Sigmoid colon (tissue), 6 donors: ENCODE measurements at regions not wholly inside any gene's neighbourhood (a gene's known extent, or its start where the extent isn't known, plus 50 kb on each side); places are given as distances from the start of the nearest gene placed in this dataset.
"Not testable (repeated sequence)": the region's sequence is repeated elsewhere in the genome, so short reads cannot be mapped to it uniquely, and the experiment has no call there.

Source experiments
- DNase-seq: peaks from one replicate; pipeline ENCODE4 v3.0.0-alpha.2; 2019
- H3K27ac ChIP-seq, 4 donors: fragments of 200-600 bp; sonication (generic); one replicate each; pipeline ENCODE4 v1.5.1; 2016 to 2019; ENCODE audit warnings: mild to moderate bottlenecking in 1 of 4
- H3K27me3 ChIP-seq, 3 donors: fragments of 200-600 bp; sonication (generic); one replicate each; pipeline ENCODE4 v1.5.1; 2019; ENCODE audit warnings: mild to moderate bottlenecking in 1 of 3
- H3K36me3 ChIP-seq, 4 donors: fragments of 200-600 bp; sonication (generic); one replicate each; pipeline ENCODE4 v1.5.1; 2016 to 2019
- H3K4me1 ChIP-seq, 4 donors: fragments of 200-600 bp; sonication (generic); one replicate each; pipeline ENCODE4 v1.5.1; 2017 to 2019
- H3K4me3 ChIP-seq, 4 donors: fragments of 200-600 bp; sonication (generic); one replicate each; pipeline ENCODE4 v1.5.1; 2017 to 2019; ENCODE audit warnings: mild to moderate bottlenecking in 2 of 4, moderate library complexity in 1 of 4
- H3K9me3 ChIP-seq, 4 donors: fragments of 200-600 bp in 3 of 4; sonication (generic) in 3 of 4; one replicate each; pipeline versions ENCODE4 v1.5.1 to v1.6.1; 2013 to 2019
- EP300 ChIP-seq, 4 donors: sonication (generic); formaldehyde crosslinking; IDR thresholded peaks; one replicate each; pipeline ENCODE4 v1.6.1; 2017; ENCODE audit warnings: antibody characterized with exemption in 4 of 4
- POLR2A ChIP-seq, 2 donors: fragments of 450-650 bp; IDR thresholded peaks; one replicate each; pipeline ENCODE4 v1.6.1; 2016; ENCODE audit warnings: antibody characterized with exemption in 2 of 2, mild to moderate bottlenecking in 2 of 2, moderate library complexity in 2 of 2
- POLR2AphosphoS5 ChIP-seq, 4 donors: sonication (generic); formaldehyde crosslinking; IDR thresholded peaks; one replicate each; pipeline ENCODE4 v1.6.1; 2017; ENCODE audit warnings: antibody characterized with exemption in 4 of 4
- WGBS, 2 donors: extraction: QIAGEN DNeasy Blood & Tissue Kit; methylation state at CpG; one replicate each; pipeline ENCODE4 v1.1.7; 2013; 5-methylcytosine and 5-hydroxymethylcytosine counted together
- intact Hi-C: fragments of 100-400 bp; cut with DNase I; formaldehyde crosslinking; loops from one replicate; pipeline ENCODE4 v1.15.1; 2023
- TF ChIP-seq, protein P1 (sequence below), 4 experiments: fragments of 450-650 bp in 3 of 4; fragments of 200-600 bp in 1 of 4; IDR thresholded peaks; one replicate each; pipeline ENCODE4 v1.5.1; 2016 to 2019; ENCODE audit warnings: antibody characterized with exemption in 4 of 4, mild to moderate bottlenecking in 3 of 4, moderate library complexity in 2 of 4
- donor health status: healthy with polysubstance abuse.
- donor health status: healthy.

DNA sequence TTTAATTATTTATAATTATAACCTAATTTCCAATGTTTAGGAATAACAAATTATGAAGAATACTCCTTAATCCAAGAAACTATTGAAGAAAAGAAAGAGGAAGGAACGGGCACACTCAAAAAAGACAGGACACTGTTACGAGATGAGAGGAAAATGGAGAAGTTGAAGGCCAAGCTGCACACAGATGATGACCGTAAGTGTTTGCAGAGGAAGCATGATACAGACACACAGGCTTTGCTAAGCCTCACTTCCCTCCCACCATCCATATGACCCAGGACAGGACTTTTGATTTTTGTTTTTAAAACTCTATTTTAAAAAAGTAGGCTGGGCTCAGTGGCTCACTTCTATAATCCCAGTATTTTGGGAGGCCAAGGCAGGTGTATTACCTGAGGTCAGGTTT is 389.4 kb upstream of the TPM1 start:
- intact Hi-C loops, result no loop called here
- Histone ChIP-seq H3K9me3 (no peaks in the 10 kb centered on the region), H3K36me3 (peaks cover 0 to 19% (median 5%) of the 10 kb centered on the region in 4 donors), H3K27me3 (no peaks in the 10 kb centered on the region), H3K4me3 (no peak overlapping the region), H3K27ac (no peak overlapping the region), H3K4me1 (no peaks in the 10 kb centered on the region)
- TF ChIP-seq, protein P1, sequence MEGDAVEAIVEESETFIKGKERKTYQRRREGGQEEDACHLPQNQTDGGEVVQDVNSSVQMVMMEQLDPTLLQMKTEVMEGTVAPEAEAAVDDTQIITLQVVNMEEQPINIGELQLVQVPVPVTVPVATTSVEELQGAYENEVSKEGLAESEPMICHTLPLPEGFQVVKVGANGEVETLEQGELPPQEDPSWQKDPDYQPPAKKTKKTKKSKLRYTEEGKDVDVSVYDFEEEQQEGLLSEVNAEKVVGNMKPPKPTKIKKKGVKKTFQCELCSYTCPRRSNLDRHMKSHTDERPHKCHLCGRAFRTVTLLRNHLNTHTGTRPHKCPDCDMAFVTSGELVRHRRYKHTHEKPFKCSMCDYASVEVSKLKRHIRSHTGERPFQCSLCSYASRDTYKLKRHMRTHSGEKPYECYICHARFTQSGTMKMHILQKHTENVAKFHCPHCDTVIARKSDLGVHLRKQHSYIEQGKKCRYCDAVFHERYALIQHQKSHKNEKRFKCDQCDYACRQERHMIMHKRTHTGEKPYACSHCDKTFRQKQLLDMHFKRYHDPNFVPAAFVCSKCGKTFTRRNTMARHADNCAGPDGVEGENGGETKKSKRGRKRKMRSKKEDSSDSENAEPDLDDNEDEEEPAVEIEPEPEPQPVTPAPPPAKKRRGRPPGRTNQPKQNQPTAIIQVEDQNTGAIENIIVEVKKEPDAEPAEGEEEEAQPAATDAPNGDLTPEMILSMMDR (IDR thresholded peaks at IDR 0.05), result no peak
- TF ChIP-seq POLR2AphosphoS5 (IDR thresholded peaks at IDR 0.05), result no peak
- TF ChIP-seq POLR2A (IDR thresholded peaks at IDR 0.05), result no peak
- TF ChIP-seq EP300 (IDR thresholded peaks at IDR 0.05), result no peak
- DNase-seq, result no peak
- 81 to 95% methylated on average over 3 of the region's 3 CpGs for WGBS, 2 donors

DNA sequence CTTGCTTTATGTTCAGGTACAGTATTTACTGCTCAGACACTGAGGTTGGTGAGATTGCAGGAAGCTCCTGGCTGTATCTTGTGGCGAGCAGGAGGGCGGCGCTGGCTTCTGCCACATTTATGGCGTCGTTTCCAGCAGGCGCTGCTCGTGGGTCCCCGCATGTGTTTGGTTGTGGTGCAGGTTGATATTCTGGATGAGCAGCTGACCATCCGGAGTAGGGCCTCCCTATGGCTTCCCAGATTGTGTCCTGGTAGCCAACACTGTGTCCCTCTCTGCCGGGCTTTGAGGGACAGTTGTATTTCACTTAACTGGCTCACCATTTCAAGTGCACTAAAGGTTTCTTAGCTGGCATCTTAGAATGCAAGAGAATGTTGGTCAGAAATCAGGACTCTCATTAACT is 386.5 kb upstream of the TPM1 start:
- intact Hi-C loops, result no loop called here
- peaks cover 0 to 25% (median 7%) of the 10 kb centered on the region in 4 donors for H3K36me3 ChIP-seq
- no peaks in the 10 kb centered on the region for H3K27me3 ChIP-seq
- 92% methylated on average over 10 of the region's 10 CpGs for WGBS, 2 donors
- no peaks in the 10 kb centered on the region for H3K4me1 ChIP-seq
- no peak overlapping the region for H3K4me3 ChIP-seq
- no peaks in the 10 kb centered on the region for H3K9me3 ChIP-seq
- no peak for DNase-seq
- no peak for TF ChIP-seq POLR2AphosphoS5 (IDR thresholded peaks at IDR 0.05)
- no peak for TF ChIP-seq EP300 (IDR thresholded peaks at IDR 0.05)
- TF ChIP-seq POLR2A (IDR thresholded peaks at IDR 0.05), result no peak
- TF ChIP-seq, protein P1 (IDR thresholded peaks at IDR 0.05), result no peak
- no peak overlapping the region for H3K27ac ChIP-seq

DNA sequence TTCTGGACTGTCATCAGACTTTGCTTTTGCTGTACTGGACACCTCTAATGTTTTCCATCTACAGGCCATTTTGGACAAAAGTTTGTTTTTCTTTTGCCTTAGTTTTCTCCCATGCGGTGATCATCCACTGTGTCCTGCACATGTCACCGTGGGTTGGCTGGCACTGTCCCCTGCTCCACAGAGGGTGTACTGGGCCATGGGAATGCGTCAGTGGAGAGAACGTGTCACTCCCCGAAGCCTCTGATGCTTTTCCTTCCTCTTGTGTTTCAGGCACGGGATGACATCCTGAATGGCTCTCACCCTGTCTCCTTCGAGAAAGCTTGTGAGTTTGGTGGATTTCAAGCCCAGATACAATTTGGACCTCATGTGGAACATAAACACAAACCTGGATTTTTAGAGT is 385.0 kb upstream of the TPM1 start:
- TF ChIP-seq EP300 (IDR thresholded peaks at IDR 0.05) (peak in 1 of 4 donors; percentile 2), POLR2AphosphoS5 (IDR thresholded peaks at IDR 0.05) (peak in 1 of 4 donors; percentile 26)
- intact Hi-C loops, H3K4me1 ChIP-seq, DNase-seq, H3K27me3 ChIP-seq, H3K4me3 ChIP-seq, H3K9me3 ChIP-seq, H3K27ac ChIP-seq: not testable (repeated sequence)
- 88 to 93% methylated on average over 7 of the region's 7 CpGs for WGBS, 2 donors
- H3K36me3 ChIP-seq, result peaks cover 0 to 25% (median 3%) of the 10 kb centered on the region in 4 donors

DNA sequence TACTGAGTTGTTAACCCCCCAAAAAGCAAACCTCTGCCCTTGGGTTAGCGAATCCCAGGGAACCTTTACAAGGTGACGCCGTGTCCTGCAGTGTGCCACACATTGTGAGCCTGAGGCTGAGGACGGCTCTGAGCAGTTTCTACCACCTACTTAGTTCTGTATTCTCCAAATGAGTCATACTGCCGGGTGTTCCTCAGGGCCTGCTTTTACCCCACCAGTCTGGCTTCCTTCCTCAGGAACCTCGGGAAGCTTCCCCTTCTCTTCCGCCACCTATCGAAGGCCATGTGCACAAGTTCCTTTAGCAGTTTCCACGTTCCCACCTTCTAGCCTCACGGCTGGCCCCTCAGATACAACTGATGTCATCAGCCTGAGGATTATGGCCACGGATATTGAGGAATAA is 384.0 kb upstream of the TPM1 start:
- no peak for DNase-seq
- Histone ChIP-seq H3K27ac (no peak overlapping the region), H3K27me3 (no peaks in the 10 kb centered on the region), H3K36me3 (peaks cover 0 to 15% (median 2%) of the 10 kb centered on the region in 4 donors), H3K4me3 (no peak overlapping the region), H3K4me1 (no peaks in the 10 kb centered on the region), H3K9me3 (no peaks in the 10 kb centered on the region)
- no peak for TF ChIP-seq POLR2A (IDR thresholded peaks at IDR 0.05)
- no peak for TF ChIP-seq POLR2AphosphoS5 (IDR thresholded peaks at IDR 0.05)
- TF ChIP-seq EP300 (IDR thresholded peaks at IDR 0.05), result no peak
- TF ChIP-seq, protein P1 (IDR thresholded peaks at IDR 0.05), result no peak
- intact Hi-C loops, result no loop called here
- WGBS, 2 donors, result 82 to 86% methylated on average over 11 of the region's 11 CpGs

DNA sequence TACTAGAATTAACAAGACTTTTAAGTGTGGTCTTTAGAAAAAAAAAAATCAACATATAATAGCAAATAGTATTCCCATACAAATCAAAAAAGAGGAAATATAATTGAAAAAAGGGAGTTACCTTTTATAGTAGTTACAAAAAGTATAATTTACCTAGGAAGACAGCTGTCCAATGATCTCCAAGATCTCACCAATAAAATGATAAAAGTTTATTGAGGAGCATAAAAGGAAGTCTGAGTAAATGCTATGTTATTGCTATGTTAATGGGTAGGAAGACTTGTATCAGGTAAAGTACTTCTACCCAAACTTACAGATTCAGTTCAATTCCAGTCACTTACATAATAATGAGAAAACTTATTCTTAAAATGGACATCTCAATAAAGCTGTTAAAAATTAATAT is 379.0 kb upstream of the TPM1 start:
- intact Hi-C loops, result no loop called here
- Histone ChIP-seq H3K4me3 (no peak overlapping the region), H3K27me3 (no peaks in the 10 kb centered on the region), H3K4me1 (no peaks in the 10 kb centered on the region), H3K27ac (no peak overlapping the region), H3K9me3 (no peaks in the 10 kb centered on the region), H3K36me3 (peaks cover 0 to 2% (median under 1%) of the 10 kb centered on the region in 4 donors)
- TF ChIP-seq, protein P1 (IDR thresholded peaks at IDR 0.05), result no peak
- TF ChIP-seq EP300 (IDR thresholded peaks at IDR 0.05) (no peak), POLR2A (IDR thresholded peaks at IDR 0.05) (no peak), POLR2AphosphoS5 (IDR thresholded peaks at IDR 0.05) (no peak)
- DNase-seq, result no peak
